ENCODE measurements at regions not wholly inside any gene's neighbourhood (a gene's known extent, or its start where the extent isn't known, plus 50 kb on each side); places are given as distances from the start of the nearest gene placed in this dataset.

GRCh38 chr21:29481641-29482040 is 182.9 kb downstream of the BACH1 start (continued):
- TF ChIP-seq, protein P1, sequence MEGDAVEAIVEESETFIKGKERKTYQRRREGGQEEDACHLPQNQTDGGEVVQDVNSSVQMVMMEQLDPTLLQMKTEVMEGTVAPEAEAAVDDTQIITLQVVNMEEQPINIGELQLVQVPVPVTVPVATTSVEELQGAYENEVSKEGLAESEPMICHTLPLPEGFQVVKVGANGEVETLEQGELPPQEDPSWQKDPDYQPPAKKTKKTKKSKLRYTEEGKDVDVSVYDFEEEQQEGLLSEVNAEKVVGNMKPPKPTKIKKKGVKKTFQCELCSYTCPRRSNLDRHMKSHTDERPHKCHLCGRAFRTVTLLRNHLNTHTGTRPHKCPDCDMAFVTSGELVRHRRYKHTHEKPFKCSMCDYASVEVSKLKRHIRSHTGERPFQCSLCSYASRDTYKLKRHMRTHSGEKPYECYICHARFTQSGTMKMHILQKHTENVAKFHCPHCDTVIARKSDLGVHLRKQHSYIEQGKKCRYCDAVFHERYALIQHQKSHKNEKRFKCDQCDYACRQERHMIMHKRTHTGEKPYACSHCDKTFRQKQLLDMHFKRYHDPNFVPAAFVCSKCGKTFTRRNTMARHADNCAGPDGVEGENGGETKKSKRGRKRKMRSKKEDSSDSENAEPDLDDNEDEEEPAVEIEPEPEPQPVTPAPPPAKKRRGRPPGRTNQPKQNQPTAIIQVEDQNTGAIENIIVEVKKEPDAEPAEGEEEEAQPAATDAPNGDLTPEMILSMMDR (conservative IDR thresholded peaks at IDR 0.05; ENCODE audit: low read depth in 2 of 2), result no peak
- TF ChIP-seq REST (IDR thresholded peaks at IDR 0.05; ENCODE audit: unreplicated experiment), result no peak

- H3K27me3 Mint-ChIP-seq (ENCODE audit: insufficient read depth, low read depth, poor library complexity), result peaks cover 4% of the 10 kb centered on the region
- H3K4me1 ChIP-seq (ENCODE audit: insufficient read depth), result peaks cover 16% of the 10 kb centered on the region
- ATAC-seq (no peak), DNase-seq (ENCODE audit: low spot score) (no peak)
- H3K27me3 ChIP-seq (ENCODE audit: insufficient read depth), result no peaks in the 10 kb centered on the region
- no peak overlapping the region for H3K4me3 Mint-ChIP-seq
- no peak overlapping the region for H2AFZ ChIP-seq
- no peak overlapping the region for H3K27ac ChIP-seq (ENCODE audit: low read depth)
- peaks cover 5% of the 10 kb centered on the region for H3K36me3 Mint-ChIP-seq (ENCODE audit: low read depth)
- no peak overlapping the region for H3K4me3 ChIP-seq
- H3K79me2 ChIP-seq (replicated peaks; ENCODE audit: insufficient read depth), result no peaks in the 10 kb centered on the region
- peaks cover 4% of the 10 kb centered on the region for H3K9me3 Mint-ChIP-seq
- H3F3A ChIP-seq (replicated peaks; ENCODE audit: low read depth), result no peaks in the 10 kb centered on the region
- H3K27ac Mint-ChIP-seq, result no peak overlapping the region
- H3K4me1 Mint-ChIP-seq, result peaks cover 27% of the 10 kb centered on the region
- H3K9me2 ChIP-seq (ENCODE audit: insufficient read depth), result peaks cover 6% of the 10 kb centered on the region; the same call in 1 of the 2 replicates
- TF ChIP-seq EZH2phosphoT487 (IDR thresholded peaks at IDR 0.05; ENCODE audit: unreplicated experiment), result no peak
- TF ChIP-seq ZNF114 (CRISPR knock-in tag; IDR thresholded peaks at IDR 0.05), result no peak
- TF ChIP-seq JUNB (IDR thresholded peaks at IDR 0.05; ENCODE audit: unreplicated experiment), result no peak
- TF ChIP-seq, protein P2, sequence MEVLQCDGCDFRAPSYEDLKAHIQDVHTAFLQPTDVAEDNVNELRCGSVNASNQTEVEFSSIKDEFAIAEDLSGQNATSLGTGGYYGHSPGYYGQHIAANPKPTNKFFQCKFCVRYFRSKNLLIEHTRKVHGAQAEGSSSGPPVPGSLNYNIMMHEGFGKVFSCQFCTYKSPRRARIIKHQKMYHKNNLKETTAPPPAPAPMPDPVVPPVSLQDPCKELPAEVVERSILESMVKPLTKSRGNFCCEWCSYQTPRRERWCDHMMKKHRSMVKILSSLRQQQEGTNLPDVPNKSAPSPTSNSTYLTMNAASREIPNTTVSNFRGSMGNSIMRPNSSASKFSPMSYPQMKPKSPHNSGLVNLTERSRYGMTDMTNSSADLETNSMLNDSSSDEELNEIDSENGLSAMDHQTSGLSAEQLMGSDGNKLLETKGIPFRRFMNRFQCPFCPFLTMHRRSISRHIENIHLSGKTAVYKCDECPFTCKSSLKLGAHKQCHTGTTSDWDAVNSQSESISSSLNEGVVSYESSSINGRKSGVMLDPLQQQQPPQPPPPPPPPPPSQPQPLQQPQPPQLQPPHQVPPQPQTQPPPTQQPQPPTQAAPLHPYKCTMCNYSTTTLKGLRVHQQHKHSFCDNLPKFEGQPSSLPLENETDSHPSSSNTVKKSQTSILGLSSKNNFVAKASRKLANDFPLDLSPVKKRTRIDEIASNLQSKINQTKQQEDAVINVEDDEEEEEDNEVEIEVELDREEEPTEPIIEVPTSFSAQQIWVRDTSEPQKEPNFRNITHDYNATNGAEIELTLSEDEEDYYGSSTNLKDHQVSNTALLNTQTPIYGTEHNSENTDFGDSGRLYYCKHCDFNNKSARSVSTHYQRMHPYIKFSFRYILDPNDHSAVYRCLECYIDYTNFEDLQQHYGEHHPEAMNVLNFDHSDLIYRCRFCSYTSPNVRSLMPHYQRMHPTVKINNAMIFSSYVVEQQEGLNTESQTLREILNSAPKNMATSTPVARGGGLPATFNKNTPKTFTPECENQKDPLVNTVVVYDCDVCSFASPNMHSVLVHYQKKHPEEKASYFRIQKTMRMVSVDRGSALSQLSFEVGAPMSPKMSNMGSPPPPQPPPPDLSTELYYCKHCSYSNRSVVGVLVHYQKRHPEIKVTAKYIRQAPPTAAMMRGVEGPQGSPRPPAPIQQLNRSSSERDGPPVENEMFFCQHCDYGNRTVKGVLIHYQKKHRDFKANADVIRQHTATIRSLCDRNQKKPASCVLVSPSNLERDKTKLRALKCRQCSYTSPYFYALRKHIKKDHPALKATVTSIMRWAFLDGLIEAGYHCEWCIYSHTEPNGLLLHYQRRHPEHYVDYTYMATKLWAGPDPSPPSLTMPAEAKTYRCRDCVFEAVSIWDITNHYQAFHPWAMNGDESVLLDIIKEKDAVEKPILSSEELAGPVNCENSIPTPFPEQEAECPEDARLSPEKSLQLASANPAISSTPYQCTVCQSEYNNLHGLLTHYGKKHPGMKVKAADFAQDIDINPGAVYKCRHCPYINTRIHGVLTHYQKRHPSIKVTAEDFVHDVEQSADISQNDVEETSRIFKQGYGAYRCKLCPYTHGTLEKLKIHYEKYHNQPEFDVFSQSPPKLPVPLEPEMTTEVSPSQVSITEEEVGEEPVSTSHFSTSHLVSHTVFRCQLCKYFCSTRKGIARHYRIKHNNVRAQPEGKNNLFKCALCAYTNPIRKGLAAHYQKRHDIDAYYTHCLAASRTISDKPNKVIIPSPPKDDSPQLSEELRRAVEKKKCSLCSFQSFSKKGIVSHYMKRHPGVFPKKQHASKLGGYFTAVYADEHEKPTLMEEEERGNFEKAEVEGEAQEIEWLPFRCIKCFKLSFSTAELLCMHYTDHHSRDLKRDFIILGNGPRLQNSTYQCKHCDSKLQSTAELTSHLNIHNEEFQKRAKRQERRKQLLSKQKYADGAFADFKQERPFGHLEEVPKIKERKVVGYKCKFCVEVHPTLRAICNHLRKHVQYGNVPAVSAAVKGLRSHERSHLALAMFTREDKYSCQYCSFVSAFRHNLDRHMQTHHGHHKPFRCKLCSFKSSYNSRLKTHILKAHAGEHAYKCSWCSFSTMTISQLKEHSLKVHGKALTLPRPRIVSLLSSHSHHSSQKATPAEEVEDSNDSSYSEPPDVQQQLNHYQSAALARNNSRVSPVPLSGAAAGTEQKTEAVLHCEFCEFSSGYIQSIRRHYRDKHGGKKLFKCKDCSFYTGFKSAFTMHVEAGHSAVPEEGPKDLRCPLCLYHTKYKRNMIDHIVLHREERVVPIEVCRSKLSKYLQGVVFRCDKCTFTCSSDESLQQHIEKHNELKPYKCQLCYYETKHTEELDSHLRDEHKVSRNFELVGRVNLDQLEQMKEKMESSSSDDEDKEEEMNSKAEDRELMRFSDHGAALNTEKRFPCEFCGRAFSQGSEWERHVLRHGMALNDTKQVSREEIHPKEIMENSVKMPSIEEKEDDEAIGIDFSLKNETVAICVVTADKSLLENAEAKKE (CRISPR knock-in tag; IDR thresholded peaks at IDR 0.05), result no peak
- TF ChIP-seq POLR2AphosphoS5 (IDR thresholded peaks at IDR 0.05; ENCODE audit: low read depth), result no peak
- TF ChIP-seq, protein P3, sequence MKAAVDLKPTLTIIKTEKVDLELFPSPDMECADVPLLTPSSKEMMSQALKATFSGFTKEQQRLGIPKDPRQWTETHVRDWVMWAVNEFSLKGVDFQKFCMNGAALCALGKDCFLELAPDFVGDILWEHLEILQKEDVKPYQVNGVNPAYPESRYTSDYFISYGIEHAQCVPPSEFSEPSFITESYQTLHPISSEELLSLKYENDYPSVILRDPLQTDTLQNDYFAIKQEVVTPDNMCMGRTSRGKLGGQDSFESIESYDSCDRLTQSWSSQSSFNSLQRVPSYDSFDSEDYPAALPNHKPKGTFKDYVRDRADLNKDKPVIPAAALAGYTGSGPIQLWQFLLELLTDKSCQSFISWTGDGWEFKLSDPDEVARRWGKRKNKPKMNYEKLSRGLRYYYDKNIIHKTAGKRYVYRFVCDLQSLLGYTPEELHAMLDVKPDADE (IDR thresholded peaks at IDR 0.05), result no peak
- no peak for TF ChIP-seq EZH2 (IDR thresholded peaks at IDR 0.05; ENCODE audit: low read depth, unreplicated experiment)
- TF ChIP-seq STAT1 (IDR thresholded peaks at IDR 0.05; ENCODE audit: unreplicated experiment), result no peak
- H3K4me2 ChIP-seq, result peak overlapping the region; percentile 50; the same call in 1 of the 2 replicates
- no peaks in the 10 kb centered on the region for H4K20me1 ChIP-seq (replicated peaks; ENCODE audit: insufficient read depth)
- no peaks in the 10 kb centered on the region for H3K36me3 ChIP-seq (ENCODE audit: insufficient read depth)
These were observed 187.6 kb downstream of the BACH1 start for GRCh38 chr21:29486306-29486807.
